Dermis microvascular lymphatic vessel endothelial cell (primary cell): ENCODE measurements at regions not wholly inside any gene's neighbourhood (a gene's known extent, or its start where the extent isn't known, plus 50 kb on each side); places are given as distances from the start of the nearest gene placed in this dataset.

ENCODE experiments used
- DNase-seq, 2 donors: peaks; one replicate each; pipeline versions ENCODE4 v3.0.0 to v3.0.0-alpha.2; 2010; ENCODE audit warnings: low read depth in 2 of 2

DNA sequence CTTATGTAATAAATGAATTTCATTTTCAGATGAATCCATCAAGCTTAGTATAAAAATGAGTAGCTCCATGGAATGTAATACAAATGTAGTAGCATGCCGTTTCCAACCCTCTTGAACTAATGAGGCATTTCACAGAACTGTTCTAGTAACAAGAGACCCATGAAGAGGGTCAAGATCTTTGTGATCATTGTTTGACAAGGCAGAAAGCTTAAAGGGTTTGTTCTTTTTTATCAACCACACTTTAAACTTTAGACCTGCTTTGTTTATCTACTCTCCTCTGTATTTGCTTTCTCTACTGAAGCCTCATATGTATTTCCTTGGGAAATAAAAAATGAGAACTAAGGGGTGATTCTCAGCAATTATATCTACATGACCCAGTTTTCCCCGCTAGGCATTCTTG lies 513.9 kb downstream of the ARAP2 start:
- DNase-seq, result no peak

DNA sequence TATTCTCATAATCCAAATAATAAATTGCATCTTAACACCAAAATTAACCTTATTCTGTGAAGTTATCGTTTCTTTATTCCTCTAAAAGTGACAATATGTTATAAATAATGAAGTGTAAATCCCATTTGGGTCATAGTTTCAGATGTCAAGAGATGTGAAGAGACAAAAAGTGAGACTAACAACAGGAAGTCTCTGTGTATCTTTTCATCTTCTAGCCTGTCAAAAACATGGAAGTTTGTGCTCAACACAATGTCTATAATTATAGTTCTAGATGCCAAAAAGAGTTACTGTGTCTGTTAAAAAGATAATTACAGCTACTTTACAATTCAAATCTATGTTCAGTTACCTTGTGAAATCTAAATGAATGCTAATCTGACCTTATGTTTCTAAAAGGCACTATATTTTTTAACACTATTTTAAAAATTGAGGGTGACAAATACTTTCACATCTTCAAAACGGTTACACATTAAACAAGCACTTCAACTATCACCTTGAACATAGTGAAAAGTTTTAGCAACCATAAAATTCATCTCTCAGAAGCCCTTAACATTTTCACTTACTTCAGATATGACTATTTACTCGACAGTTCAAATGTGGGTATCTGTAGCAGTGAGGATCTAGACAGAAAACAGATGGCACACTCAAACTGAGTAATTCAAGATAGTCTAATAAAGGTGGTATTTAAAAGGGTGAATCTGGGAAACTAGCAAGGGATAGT lies 509.8 kb downstream of the ARAP2 start:
- no peak for DNase-seq

DNA sequence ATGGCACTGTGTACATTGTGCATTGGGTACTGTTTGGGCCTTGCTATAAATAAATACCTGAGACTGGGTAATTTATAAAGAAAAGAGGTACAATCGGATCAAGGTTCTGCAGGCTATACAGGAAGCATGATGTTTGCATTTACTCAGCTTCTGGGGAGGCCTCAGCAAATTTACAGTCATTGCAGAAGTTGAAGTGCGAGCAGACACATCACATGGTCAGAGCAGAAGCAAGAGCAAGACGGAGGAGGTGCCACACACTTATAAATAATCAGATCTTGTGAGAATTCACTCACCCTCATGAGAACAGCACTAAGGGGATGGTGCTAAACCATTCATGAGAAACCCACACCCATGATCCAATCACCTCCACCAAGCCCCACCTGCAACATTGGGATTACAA lies 505.0 kb downstream of the ARAP2 start:
- no peak for DNase-seq

DNA sequence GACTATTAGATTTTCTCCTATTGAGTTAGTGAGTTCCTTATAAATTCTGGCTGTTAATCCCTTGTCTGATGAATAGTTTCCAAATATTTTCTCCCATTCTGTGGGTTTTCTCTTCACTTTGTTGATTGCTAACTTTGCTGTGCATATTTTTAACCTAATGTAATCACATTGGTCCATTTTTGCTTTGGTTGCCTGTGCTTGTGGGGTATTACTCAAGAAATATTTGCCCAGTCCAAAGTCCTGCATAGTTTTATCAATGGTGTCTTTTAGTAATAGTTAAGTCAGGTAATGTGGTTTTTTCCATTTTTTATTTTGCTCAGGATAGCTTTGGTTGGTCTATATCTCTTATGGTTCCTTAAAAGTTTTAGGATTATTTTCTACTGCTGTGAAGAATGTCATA lies 490.3 kb downstream of the ARAP2 start:
- no peak for DNase-seq

DNA sequence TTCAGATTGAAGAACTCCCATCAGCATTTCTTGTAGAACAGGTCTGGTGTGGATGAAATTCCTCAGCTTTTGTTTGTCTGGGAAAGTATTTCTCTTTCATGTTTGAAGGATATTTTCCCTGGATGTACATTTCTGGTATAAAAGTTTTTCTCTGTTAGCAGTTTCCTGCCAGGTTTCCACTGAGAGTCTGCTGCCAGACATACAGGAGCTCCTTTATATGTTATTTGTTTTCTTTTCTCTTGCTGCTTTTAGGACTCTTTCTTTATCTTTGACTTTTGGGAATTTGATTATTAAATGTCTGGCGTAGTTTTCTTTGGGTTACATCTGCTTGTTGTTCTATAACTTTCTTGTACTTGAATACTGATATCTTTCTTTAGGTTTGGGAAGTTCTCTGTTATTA lies 486.5 kb downstream of the ARAP2 start:
- no peak for DNase-seq

DNA sequence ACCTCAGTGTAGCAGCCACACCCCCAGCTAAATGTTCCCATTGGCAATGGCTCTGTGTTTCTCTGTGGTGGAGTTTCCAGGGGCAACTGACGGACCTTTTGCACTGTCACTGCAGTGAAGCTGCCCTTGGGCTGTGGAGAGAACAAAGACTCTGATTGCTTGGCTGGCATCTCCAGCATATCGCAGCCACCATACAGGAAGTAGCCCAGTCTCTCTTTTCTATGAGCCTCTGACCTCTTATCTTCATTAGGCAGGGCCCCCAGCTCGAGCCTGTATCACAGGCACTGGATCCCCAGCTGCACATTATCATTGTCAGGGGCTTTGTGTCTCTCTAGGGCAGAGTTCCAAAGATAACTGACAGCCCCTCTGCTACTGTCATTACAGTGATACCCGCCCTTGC lies 483.5 kb downstream of the ARAP2 start:
- DNase-seq, result no peak

DNA sequence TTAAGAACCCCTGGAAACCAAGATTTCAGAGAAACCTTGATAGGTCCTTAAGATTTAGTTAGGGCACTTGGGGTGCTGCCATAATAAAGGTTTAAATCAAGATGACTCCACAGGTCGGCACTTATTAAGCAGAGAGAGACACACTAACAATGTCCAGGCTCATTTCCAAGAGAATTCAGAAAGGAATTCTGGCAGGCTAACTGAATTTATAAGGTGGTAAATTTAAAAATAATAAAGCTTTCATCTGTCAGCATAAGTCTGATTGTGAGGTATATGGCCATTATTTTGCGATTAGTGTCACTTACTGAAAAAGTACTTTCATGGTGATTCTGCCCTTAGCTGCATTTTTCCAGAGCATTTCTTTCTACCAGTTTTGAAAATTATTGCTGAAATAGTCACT lies 472.7 kb downstream of the ARAP2 start:
- DNase-seq, result no peak

DNA sequence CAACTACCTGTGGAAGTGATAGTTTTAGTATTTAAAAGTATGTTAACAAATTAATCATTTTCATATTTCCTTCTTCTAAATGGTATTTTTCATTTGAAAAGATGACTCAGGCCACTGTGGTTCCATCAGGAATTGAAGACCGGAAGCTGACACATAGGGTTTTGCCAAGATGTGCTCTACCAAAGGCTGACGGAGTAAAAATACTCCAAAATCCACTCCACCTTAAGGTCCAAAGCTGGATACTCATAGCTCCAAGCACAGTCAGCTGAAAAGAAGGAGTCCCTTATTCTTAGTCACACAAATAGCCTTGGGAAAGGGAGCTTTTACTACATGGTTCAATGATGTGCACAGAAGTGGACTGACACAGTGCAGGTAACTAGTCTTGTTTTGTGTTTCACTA lies 472.0 kb downstream of the ARAP2 start:
- no peak for DNase-seq

DNA sequence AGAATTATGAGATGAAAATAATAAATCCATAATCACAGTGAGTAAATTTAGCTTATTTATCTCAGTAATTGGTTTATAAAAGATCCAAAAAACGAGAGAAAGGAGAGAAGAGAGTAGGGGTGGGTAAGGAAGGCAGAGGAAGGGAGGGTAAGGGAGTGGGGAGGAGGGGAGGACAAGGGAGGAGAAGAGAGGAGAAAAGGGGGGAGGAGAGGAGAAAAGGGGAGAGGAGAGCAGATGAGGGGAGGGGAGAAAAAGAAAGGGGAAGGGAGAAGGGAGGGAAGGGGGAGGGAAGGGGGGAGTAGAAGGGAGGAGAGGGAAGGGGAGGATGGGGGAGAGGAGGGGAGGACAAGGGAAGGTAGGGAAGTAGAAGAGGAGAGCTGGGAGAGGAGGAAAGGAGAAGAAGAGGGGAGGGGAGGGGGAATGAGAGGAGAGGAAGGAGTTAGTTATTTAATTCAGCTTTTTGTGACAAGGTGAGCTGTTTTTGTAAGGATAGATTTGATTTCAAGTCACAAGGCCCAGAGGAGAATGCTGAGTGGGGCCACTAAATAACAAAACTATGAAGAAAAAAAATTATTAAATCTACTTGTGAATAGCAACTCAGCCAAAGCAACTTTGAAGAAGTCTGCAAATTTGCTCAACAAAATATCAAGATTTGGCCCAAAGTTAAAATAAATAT lies 454.3 kb downstream of the ARAP2 start:
- DNase-seq, result no peak

DNA sequence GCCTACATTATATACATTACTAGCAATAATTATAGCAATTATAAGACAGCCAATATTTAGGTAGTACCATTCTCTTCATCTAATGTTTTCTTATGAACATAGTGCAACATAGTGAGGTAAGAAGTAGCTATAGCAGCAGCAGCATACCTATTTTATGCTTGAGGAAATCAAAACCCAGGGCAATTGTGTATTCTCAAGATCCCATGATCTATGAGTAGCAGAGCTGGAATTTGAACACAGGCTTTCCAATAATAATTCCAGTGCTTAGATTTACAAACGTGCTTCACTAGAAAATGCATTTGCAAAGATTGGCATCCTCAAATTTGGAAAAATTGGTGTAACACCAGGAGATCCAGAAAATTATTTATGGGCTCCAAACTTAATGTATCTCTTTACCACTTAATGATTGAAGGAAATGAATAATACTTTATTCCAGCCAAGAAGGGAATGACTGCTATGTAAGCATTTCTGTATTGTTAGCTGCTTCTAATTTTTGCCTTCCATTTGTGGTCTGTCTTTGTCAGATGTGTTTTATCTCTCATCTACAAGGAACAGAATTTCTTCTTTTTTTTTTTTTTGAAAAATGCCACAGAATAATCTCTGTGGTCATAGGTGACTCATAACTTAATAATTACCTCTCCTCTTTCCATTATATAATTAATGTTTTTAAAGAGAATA lies 451.1 kb downstream of the ARAP2 start:
- no peak for DNase-seq

DNA sequence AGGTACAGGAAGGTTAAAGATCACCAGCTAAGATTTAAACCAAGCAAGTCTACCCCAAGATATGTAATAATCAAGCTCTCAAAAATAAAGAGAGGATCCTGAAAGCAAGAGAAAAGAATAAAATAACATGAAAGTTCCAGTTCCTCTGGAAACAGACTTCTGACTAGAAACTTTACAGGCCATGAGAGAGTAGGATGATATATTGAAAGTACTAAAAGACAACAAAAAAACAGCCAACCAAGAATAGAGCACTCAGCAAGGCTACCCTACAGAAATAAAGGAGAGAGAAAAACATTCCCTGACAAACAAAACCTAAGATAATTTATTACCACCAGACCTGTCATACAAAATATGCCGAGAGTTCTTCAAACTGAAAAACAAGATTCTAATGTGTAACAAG lies 450.5 kb downstream of the ARAP2 start:
- no peak for DNase-seq

DNA sequence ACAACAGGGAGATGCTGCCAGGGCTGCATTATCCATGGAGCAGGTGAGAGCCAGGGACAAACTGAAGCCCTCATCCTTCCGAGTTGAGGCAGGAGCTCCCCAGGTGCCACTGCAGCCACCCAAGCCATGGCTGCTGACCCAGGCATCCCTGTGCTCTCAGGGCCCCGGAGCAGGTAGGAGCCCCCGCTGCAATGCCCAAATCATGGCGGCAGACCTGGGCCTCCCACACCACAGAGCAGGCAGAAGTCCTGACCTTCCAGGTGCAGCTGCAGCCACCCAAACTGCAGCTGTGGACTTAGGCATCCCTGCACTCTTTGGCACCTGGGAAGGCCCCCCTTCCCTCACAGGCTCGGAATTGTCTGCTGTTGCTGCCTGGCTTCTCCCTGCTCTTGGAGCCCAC lies 443.6 kb downstream of the ARAP2 start:
- DNase-seq, result no peak

DNA sequence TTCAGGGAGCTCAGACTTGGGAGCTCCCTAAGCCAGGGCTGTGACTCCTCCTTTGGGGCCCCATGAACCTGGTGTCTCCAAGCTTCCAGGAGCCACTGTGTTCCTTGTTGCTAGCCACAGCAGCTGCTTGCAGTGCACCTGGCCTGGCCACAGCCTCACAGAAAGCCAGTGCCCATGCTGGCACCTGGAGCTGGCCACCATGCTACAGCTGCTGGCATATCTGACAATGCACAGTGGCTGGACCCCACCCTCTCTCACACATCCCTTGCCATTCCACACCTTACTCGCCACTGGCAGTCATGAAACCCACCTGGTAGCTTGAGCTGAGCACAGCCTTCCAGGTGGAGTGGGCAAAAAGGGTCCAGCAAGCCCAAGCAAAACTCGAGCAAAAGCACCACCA lies 441.7 kb downstream of the ARAP2 start:
- DNase-seq, result no peak

DNA sequence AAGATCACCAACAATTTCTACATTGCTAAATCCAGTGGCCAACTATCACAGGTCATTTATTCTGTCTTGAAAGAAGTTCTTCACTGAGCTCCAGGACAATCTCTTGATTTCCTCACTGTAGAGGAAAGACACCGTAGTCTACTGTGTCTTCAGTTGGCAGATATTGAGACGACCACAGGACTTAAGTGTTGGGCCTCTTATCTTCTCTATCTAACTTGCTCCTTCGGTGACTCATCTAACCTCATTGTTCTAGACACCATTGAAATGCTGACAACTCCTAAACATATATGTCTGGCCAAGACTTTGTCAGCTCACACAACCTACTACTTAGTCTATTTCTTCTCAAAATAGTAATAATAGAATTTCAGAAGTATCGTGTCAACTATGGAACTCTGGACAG lies 425.8 kb downstream of the ARAP2 start:
- no peak for DNase-seq

DNA sequence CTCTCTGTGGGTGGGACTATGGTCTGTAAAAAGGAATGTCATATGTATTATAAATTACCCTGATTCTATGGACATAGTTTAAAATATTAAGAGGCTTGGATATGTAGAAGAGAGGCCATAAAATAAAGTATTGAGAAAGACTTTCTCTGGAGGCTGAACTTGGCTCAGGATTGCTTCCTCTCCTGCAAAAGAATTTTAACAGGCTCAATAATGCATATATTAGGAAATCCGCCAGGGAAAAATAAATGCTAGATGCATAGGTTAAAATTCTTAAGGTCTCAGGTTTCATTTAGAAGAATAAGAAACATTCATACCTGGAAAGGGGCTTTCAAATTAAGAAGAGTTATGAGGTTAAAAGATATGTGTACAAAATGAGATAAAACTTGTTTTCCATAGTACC lies 424.3 kb downstream of the ARAP2 start:
- DNase-seq, result no peak

DNA sequence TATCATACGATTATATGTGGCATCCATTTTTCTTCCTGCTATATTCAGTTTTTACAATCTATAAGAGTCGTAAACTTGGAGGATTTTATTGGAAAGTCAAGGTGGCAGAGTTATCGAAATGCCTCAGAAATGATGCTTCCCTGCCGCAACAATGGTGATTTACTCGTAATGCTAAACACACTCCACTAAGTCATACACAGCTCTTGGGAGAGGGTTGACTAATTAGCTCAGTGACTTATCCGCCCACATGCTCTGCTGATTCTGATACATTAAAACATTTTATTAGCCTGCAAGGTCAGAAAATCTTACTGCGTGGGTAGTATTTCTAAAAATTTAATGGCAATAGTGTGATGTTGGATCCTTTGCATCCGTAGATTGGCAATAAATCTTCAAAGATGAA lies 420.1 kb downstream of the ARAP2 start:
- DNase-seq, result no peak

DNA sequence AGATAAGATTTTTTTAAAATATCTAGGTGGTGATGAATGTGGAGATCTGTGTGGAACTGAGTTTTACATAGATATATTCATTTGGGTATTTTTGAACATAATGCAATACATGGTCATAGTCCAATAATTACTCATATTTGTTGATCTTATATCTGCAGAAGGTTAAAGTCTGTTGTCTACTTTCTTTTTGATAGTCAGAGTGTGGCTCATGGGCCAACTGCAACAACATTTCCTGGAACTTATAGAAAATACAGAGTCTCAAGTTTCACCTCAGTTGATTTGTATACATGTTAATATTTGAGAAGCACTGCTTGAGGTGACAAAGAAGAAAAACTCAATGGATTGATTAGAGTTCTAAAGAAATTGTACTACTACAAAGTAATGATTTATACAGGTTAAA lies 408.4 kb downstream of the ARAP2 start:
- no peak for DNase-seq

DNA sequence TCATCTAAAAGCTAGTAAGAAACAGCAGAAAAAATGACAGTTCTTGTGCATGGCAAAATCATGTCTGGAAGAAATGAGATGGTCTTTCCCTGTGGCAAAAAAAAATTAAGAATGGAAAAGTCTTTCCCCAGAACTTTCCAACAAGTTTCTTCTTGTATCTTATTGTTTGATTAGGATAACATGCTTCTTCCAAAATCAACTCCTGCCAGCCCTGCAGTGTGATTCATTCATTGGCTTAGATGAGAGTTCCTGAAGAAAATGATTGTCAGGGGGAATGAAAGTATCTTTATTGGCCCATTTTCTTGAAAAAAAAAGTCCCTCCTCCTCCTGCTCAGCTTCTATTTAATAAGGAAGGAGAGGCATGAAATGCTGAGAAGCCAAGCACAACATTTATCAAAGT lies 407.7 kb downstream of the ARAP2 start:
- no peak for DNase-seq

DNA sequence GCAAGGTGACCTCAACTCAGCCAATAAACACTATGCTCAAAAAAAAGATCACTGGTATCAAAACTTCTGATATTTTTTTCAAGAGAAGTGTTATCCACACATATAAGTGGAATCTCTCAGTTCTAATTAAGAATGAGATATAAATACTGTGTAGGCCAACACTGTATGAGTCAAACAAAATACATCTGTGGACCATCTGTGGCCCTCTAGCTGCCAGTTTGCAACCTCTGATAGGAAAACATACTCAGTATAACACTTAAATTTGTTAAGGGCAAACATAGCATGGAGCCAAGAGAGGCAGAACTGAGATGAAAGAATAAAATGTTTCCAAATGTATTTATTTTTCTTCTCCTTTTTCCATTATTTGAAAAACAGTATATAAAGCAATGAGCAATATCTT lies 377.3 kb downstream of the ARAP2 start:
- no peak for DNase-seq

DNA sequence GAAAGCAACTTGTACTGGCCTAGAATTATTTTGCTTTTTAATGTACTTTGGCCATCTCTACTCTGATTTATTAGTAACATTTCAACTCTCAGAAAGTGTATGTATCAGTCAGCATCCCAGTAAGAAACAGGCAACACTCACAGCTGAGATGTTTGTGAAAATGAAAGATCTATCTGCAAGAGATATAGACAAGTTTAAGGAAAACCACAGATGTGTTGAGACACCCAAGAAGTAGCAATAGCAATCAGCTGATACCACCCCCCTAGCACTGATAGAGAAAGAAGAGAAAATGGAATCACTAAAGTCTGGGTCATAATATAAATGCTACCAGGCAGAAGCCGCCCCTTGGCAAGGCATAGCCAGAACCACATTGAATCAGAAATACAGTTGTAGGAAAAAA lies 372.0 kb downstream of the ARAP2 start:
- DNase-seq, result no peak

DNA sequence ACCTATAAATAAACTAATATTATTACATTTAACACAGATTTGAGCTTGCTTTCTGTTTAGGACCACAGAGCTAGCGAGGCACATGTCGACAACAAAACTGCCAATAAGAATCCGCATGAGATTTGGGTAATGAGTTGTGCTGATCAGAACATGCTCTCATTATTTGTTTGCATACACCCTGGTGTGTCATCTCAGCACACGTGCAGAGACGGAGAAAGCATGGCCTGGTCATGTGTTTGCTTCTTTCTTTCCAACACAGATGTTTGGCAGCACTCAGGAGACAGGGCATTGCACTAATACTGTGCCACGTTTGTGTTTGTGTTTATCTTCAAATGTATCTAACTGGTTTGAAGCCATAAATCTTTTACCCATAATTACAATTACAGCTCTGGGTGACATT lies 364.8 kb downstream of the ARAP2 start:
- no peak for DNase-seq

DNA sequence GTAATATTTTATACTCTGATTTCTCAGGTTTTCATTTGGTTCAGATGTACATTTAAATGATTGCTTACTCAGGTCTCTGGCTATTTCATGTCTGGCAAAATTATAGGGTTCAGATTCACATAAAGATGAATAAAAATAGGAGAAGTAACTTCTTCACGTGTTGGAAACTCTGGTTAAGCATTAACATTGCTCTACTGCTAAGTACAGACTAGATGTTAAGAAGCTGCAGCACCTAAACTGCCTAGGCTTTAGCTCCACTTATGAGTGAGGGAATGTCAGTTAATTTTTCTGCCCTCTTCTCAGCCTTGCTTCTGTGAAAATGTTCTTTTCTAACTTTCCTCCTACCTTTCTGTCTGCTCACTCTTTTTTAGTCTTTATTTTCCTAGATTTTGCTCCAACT lies 361.2 kb downstream of the ARAP2 start:
- DNase-seq, result no peak
